ENCODE measurements at regions not wholly inside any gene's neighbourhood (a gene's known extent, or its start where the extent isn't known, plus 50 kb on each side); places are given as distances from the start of the nearest gene placed in this dataset.

- TF ChIP-seq, protein P1, sequence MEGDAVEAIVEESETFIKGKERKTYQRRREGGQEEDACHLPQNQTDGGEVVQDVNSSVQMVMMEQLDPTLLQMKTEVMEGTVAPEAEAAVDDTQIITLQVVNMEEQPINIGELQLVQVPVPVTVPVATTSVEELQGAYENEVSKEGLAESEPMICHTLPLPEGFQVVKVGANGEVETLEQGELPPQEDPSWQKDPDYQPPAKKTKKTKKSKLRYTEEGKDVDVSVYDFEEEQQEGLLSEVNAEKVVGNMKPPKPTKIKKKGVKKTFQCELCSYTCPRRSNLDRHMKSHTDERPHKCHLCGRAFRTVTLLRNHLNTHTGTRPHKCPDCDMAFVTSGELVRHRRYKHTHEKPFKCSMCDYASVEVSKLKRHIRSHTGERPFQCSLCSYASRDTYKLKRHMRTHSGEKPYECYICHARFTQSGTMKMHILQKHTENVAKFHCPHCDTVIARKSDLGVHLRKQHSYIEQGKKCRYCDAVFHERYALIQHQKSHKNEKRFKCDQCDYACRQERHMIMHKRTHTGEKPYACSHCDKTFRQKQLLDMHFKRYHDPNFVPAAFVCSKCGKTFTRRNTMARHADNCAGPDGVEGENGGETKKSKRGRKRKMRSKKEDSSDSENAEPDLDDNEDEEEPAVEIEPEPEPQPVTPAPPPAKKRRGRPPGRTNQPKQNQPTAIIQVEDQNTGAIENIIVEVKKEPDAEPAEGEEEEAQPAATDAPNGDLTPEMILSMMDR (IDR thresholded peaks at IDR 0.05) = no peak
- no peak for TF ChIP-seq POLR2A (IDR thresholded peaks at IDR 0.05)
- TF ChIP-seq EP300 (IDR thresholded peaks at IDR 0.05; ENCODE audit: low read depth) = no peak
- no peak for TF ChIP-seq POLR2AphosphoS5 (IDR thresholded peaks at IDR 0.05)
Measured at GRCh38 chr2:123362671-123363440, 662.2 kb upstream of the CNTNAP5 start.
